ENCODE measurements at regions not wholly inside any gene's neighbourhood (a gene's known extent, or its start where the extent isn't known, plus 50 kb on each side); places are given as distances from the start of the nearest gene placed in this dataset.

DNA sequence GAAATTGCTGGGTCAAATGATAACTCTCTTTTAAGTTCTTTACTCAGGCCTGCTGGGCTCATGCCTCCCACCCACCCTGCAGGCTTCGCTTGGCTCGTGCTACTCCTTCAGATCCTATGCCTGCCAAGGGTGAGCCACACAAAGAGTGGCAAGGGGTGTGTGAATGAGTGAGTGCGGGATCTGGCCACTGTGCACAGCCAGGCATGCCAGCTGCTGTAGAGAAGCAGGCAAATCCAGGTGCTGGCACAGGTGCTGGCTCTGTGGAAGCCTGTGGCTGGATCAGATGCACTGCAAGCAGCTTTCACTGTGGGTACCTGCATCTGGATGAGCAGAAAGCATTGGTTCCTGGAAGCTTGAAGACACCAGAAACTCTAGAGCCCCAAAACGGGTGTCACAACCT is 1055.7 kb upstream of the EPHA6 start:
- no peak overlapping the region for H3K4me2 ChIP-seq (ENCODE audit: low read length)
- no peak overlapping the region for H3K27ac ChIP-seq (ENCODE audit: low read length)
- no TSS peak for BruUV-seq (replicated peaks)
- no peaks in the 10 kb centered on the region for H4K20me1 ChIP-seq (ENCODE audit: low read length)
- TF ChIP-seq EZH2phosphoT487 (IDR thresholded peaks at IDR 0.05; ENCODE audit: borderline replicate concordance, low read length) (no peak), EZH2 (IDR thresholded peaks at IDR 0.05; ENCODE audit: low read length, unreplicated experiment) (no peak)
- TF ChIP-seq, protein P1, sequence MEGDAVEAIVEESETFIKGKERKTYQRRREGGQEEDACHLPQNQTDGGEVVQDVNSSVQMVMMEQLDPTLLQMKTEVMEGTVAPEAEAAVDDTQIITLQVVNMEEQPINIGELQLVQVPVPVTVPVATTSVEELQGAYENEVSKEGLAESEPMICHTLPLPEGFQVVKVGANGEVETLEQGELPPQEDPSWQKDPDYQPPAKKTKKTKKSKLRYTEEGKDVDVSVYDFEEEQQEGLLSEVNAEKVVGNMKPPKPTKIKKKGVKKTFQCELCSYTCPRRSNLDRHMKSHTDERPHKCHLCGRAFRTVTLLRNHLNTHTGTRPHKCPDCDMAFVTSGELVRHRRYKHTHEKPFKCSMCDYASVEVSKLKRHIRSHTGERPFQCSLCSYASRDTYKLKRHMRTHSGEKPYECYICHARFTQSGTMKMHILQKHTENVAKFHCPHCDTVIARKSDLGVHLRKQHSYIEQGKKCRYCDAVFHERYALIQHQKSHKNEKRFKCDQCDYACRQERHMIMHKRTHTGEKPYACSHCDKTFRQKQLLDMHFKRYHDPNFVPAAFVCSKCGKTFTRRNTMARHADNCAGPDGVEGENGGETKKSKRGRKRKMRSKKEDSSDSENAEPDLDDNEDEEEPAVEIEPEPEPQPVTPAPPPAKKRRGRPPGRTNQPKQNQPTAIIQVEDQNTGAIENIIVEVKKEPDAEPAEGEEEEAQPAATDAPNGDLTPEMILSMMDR (conservative IDR thresholded peaks at IDR 0.05; ENCODE audit: low read depth, low read length): no peak
- no peak for DNase-seq
- H3K9me3 ChIP-seq (ENCODE audit: low read length): 0 out of 2 replicates have a peak, but pooled peaks cover 4% of the 10 kb centered on the region
- ChIA-PET CTCF (no interaction called here), POLR2A (ENCODE audit: unreplicated experiment) (no interaction called here)
- no peaks in the 10 kb centered on the region for H3K36me3 ChIP-seq (ENCODE audit: low read depth, low read length)
- intact Hi-C loops (cut with micrococcal nuclease): no loop called here
- H3K9me2 ChIP-seq (replicated peaks; ENCODE audit: low read length): no peaks in the 10 kb centered on the region
- H3K4me3 ChIP-seq (ENCODE audit: low read length): no peak overlapping the region
- no peak overlapping the region for H3K9ac ChIP-seq (ENCODE audit: low read length)
- H3K4me1 ChIP-seq (ENCODE audit: insufficient read depth, low read length): no peaks in the 10 kb centered on the region
- no peak for ATAC-seq
- no peak overlapping the region for H2AFZ ChIP-seq (ENCODE audit: low read length)
- no peaks in the 10 kb centered on the region for H3K27me3 ChIP-seq (ENCODE audit: low read length)
- no peaks in the 10 kb centered on the region for H3K79me2 ChIP-seq (ENCODE audit: low read length)
- H3F3A ChIP-seq (ENCODE audit: low read length, unreplicated experiment): no peaks in the 10 kb centered on the region

DNA sequence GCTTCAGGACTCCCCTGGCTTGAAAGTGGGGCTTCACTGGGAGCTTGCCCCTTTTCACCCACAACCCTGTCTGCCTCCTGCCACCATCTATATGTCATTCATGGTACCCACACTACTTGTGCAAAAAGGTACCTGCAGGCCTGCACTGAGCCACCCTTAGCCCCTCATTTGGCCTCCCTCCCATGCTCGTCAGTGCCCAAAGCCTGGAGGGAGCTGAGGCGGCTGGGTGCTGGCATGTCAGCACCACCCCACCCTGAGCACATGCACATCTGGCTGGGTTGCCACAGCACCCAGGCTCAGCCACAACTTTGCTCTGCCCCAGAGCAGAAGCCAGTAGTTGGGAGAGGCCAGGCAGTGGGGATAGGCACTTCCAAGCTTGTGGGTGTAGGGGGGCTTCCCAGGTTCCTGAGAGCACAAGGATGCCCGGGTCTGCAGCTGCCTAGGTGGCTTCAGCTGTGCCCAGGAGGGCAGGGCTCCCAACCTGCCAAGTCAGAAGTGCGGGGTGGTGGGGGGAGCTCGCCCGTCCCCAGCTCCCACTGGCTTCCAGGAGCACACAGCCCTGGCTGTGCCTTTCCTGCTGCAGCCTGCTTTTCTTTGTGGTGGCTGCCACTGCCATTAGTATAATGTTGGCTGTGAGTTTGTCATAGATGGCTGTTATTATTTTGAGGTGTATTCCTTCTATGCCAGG is 1054.6 kb upstream of the EPHA6 start:
- Histone ChIP-seq H3K9ac (ENCODE audit: low read length) (no peak overlapping the region), H3K27ac (ENCODE audit: low read length) (no peak overlapping the region), H3K36me3 (ENCODE audit: low read depth, low read length) (no peaks in the 10 kb centered on the region), H3K9me3 (ENCODE audit: low read length) (0 out of 2 replicates have a peak, but pooled peaks cover 4% of the 10 kb centered on the region), H4K20me1 (ENCODE audit: low read length) (no peaks in the 10 kb centered on the region), H2AFZ (ENCODE audit: low read length) (no peak overlapping the region), H3K27me3 (ENCODE audit: low read length) (no peaks in the 10 kb centered on the region), H3K4me2 (ENCODE audit: low read length) (no peak overlapping the region), H3K4me1 (ENCODE audit: insufficient read depth, low read length) (no peaks in the 10 kb centered on the region), H3F3A (ENCODE audit: low read length, unreplicated experiment) (no peaks in the 10 kb centered on the region), H3K9me2 (replicated peaks; ENCODE audit: low read length) (no peaks in the 10 kb centered on the region), H3K4me3 (ENCODE audit: low read length) (no peak overlapping the region), H3K79me2 (ENCODE audit: low read length) (no peaks in the 10 kb centered on the region)
- TF ChIP-seq, protein P1 (conservative IDR thresholded peaks at IDR 0.05; ENCODE audit: low read depth, low read length): no peak
- TF ChIP-seq EZH2 (IDR thresholded peaks at IDR 0.05; ENCODE audit: low read length, unreplicated experiment): no peak
- TF ChIP-seq EZH2phosphoT487 (IDR thresholded peaks at IDR 0.05; ENCODE audit: borderline replicate concordance, low read length): no peak
- no peak for ATAC-seq
- ChIA-PET CTCF (no interaction called here), POLR2A (ENCODE audit: unreplicated experiment) (no interaction called here)
- intact Hi-C loops (cut with micrococcal nuclease): no loop called here
- no TSS peak for BruUV-seq (replicated peaks)
- DNase-seq: no peak

DNA sequence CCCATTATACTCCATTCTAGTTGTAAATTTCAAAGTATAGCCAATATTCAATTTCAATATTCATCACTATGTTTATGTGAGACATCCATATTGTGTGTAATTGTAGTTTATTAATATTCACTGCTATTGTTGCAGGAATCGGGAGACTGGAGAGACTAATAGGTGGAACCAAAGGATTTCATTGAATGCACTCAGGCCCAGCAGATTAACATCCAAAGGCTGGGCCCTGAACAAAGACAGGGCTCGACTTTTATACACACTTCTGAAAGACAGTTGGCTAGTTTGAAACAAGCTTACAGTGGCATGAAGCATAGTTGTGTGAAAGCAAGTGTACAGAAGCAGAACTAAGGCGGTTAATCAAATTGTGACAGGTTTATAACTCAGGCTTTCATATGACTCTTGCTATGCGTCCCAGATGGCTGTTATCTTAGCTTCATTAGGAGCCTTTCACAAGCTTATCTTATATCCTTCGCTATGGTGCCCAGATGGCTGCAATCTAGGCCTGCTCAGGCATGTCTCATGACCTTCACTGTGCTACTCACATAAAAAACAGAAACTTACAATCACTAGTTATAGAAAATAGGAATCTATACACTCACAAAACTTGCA is 1038.8 kb upstream of the EPHA6 start:
- no peak for ATAC-seq
- BruUV-seq (replicated peaks): no TSS peak
- no peaks in the 10 kb centered on the region for H3F3A ChIP-seq (ENCODE audit: low read length, unreplicated experiment)
- no peak overlapping the region for H3K9ac ChIP-seq (ENCODE audit: low read length)
- no peak overlapping the region for H2AFZ ChIP-seq (ENCODE audit: low read length)
- H3K36me3 ChIP-seq (ENCODE audit: low read depth, low read length): no peaks in the 10 kb centered on the region
- no peak for DNase-seq
- H4K20me1 ChIP-seq (ENCODE audit: low read length): no peaks in the 10 kb centered on the region
- no peaks in the 10 kb centered on the region for H3K9me2 ChIP-seq (replicated peaks; ENCODE audit: low read length)
- H3K27ac ChIP-seq (ENCODE audit: low read length): no peak overlapping the region
- no peak overlapping the region for H3K4me2 ChIP-seq (ENCODE audit: low read length)
- H3K9me3 ChIP-seq (ENCODE audit: low read length): peaks cover 20% of the 10 kb centered on the region
- no peaks in the 10 kb centered on the region for H3K4me1 ChIP-seq (ENCODE audit: insufficient read depth, low read length)
- H3K79me2 ChIP-seq (ENCODE audit: low read length): no peaks in the 10 kb centered on the region
- ChIA-PET CTCF (no interaction called here), POLR2A (ENCODE audit: unreplicated experiment) (no interaction called here)
- intact Hi-C loops (cut with micrococcal nuclease): no loop called here
- TF ChIP-seq, protein P1 (conservative IDR thresholded peaks at IDR 0.05; ENCODE audit: low read depth, low read length): no peak
- TF ChIP-seq EZH2 (IDR thresholded peaks at IDR 0.05; ENCODE audit: low read length, unreplicated experiment) (no peak), EZH2phosphoT487 (IDR thresholded peaks at IDR 0.05; ENCODE audit: borderline replicate concordance, low read length) (no peak)
- H3K27me3 ChIP-seq (ENCODE audit: low read length): no peaks in the 10 kb centered on the region
- H3K4me3 ChIP-seq (ENCODE audit: low read length): no peak overlapping the region

Data from PC-3 (cell line).